GM12872 (cell line): ENCODE measurements at regions not wholly inside any gene's neighbourhood (a gene's known extent, or its start where the extent isn't known, plus 50 kb on each side); places are given as distances from the start of the nearest gene placed in this dataset.

Source experiments
- TF ChIP-seq, protein P1 (sequence below): IDR thresholded peaks from 3 replicates; pipeline ENCODE4 v1.5.1; 2011; ENCODE audit warnings: low read depth, mild to moderate bottlenecking, low read length, moderate library complexity; ENCODE audit not compliant: insufficient read depth

DNA sequence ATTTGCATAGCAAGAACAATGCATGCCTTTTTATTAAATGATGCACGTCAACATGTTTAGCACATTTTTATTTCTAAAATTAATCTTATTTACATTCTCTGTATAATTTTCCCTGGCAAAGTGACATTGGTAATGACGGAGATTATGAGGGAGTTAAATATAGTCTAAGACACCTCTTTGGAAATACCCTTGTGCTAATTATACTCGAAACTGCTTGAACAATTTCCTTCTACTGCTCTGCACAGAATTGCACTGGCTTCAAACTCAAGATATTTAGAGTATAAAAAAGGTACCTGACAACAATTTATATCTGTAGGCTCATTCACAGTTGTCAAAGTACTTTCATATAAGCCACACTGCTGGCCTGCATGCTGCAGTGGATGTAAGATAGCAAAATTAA is 602.7 kb downstream of the NXPH1 start:
- TF ChIP-seq, protein P1, sequence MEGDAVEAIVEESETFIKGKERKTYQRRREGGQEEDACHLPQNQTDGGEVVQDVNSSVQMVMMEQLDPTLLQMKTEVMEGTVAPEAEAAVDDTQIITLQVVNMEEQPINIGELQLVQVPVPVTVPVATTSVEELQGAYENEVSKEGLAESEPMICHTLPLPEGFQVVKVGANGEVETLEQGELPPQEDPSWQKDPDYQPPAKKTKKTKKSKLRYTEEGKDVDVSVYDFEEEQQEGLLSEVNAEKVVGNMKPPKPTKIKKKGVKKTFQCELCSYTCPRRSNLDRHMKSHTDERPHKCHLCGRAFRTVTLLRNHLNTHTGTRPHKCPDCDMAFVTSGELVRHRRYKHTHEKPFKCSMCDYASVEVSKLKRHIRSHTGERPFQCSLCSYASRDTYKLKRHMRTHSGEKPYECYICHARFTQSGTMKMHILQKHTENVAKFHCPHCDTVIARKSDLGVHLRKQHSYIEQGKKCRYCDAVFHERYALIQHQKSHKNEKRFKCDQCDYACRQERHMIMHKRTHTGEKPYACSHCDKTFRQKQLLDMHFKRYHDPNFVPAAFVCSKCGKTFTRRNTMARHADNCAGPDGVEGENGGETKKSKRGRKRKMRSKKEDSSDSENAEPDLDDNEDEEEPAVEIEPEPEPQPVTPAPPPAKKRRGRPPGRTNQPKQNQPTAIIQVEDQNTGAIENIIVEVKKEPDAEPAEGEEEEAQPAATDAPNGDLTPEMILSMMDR: no peak

DNA sequence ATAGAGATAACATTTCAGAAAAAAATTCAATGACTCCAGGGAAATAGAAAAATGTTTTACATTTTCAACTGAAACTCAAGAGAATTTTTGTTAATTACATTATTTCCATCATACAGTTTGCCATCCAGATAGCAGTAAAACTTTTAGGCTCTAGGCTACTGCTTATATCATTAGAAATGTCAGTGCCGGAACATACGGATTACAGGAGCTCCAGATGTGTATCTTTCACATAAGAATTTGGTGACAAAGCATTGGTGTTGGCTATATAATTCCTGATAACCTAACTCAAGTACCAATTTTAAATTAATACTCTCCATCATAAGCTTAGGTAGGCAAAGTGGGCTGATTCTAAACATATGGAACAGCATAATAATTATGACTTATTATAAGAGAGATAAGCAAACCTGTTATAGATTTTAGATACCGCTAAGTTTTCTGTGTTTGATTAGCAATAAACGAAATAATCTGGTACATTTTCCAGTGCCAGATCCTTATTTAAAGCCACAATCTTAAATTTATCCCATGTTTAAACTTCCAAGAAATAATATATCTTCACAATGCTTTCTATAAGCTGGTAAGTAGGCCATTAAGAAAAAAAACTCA is 637.9 kb downstream of the NXPH1 start:
- TF ChIP-seq, protein P1: no peak

DNA sequence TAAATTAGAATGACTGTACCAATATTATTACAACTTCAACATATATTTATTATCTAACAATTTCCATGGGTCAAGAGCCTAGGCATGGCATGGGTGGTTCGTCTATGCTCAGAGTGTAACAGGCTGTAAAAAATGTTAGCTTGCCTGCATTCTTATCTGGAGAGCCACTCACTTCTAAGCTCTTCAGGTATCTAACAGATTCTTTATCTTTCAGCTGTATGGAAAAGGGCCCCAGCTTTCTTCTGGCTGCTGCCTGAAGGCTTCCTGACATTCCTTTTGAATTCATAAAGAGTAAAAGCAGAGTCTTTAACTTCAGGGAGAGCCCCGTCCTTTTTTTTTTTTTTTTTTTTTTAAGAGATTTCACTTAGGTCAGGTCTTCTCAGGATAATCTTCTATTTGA is 648.8 kb downstream of the NXPH1 start:
- TF ChIP-seq, protein P1: no peak

DNA sequence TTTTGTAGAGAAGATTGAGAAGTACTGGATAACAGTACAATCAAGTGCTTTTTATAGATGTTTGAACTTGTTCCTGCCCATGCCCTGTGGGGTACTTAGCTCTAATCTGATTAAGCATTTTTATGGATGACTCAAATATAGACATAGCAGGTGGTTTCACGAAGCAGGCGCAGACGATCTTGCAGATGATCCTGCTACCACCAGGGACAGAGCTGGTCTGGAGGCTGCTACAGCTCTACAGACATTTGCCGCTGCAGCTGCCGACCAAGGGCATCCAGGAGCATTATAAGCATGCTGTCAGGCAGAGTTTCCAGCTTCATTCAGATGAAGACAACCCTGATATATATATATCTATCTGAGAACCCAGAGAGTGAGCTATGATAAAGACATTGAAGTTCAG is 650.4 kb downstream of the NXPH1 start:
- TF ChIP-seq, protein P1: no peak

DNA sequence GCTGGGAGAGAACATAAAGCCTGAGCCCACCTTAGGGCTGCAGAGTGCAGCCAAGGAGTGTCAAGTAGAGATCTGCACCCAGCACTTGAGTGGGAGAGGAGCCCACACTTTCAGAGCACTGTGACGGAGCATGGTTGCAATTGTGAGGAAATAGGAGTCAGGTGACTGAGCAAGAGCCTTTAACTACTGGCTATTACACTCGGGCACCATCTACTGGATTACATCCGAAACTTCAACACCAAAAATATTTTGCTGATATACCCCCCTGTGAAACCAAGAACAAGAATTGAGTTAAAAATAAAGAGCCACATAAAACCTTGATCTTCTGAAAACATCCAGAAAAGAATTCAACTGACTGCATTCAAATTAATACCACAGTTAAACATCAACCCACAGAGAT is 657.9 kb downstream of the NXPH1 start:
- TF ChIP-seq, protein P1: peak; percentile 24; the same call in 1 of the 3 replicates

DNA sequence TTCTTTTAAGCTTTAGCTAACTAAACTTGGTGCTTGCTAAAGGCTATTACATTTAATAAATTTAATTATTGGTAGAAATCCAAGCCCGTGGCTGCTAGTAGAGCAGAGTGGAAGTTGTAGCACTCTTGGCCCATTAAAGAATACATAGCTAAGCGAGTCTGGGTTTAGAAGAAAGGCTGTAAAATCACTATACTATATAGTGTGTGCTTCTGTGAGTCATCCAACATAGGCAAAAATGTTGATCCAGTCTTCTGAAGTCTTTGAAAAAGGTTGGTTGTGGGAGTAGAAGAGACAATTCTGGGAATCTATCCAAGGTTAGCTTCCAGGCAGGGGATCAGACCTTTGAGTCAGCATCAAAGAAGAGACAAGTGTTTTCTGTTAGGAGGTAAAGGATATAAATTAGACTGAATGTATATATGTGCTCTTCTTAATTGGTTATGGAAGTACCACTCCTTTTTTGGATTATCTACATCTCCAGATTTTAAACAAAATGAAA is 664.2 kb downstream of the NXPH1 start:
- TF ChIP-seq, protein P1: no peak

DNA sequence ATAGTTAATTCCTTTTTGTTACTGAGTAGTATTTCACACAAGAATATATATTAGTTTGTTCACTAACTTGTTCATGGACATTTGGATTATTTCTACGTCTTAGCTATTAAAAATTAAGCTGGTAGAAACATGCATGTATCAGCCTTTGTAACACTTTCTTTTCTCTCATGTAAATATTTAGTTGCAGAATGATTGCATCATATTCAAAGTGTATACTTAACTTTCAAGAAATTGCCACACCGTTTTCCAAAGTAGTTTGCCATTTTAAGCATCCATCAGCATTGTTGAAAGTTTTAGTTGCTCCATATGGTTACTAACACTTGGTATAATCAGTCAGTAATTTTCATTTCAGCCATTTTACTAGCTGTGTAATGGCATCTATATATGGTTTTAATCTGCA is 666.9 kb downstream of the NXPH1 start:
- TF ChIP-seq, protein P1: no peak
